Activated CD4-positive, alpha-beta T cell treated with anti-CD3 and anti-CD28 coated beads, Interleukin-2, amount 50 U/mL, for 4 hours (primary cell): ENCODE measurements at regions not wholly inside any gene's neighbourhood (a gene's known extent, or its start where the extent isn't known, plus 50 kb on each side); places are given as distances from the start of the nearest gene placed in this dataset.
A peak's percentile ranks its signal among the peaks of the same experiment; 100 is the strongest.
"Not testable (repeated sequence)": the region's sequence is repeated elsewhere in the genome, so short reads cannot be mapped to it uniquely, and the experiment has no call there.

Experiments used
- DNase-seq, 2 experiments: peaks; one replicate each; pipeline ENCODE4 v3.0.0-alpha.2; 2020

- no peak for DNase-seq
Measured at GRCh38 chr7:12007576-12007975, 175.6 kb upstream of the THSD7A start.

DNA sequence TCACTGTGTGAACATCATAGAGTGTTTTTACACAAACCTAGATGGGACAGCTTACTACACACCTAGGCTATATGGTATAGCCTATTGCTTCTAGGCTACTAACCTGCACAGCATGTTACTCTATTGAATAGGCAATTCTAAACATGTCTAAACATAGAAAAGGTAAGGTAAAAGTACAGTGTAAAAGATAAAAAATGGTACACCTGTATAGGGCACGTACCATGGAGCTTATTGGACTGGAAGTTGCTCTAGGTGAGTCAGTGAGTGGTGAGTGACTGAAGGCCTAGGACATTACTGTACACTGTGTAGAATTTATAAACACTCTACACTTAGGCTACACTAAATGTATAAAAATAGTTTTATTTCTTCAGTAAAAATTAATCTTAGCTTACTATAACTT, 182.0 kb upstream of the THSD7A start:
- DNase-seq = no peak

GRCh38 chr7:12016439-12016838, 184.4 kb upstream of the THSD7A start:
- DNase-seq = no peak

DNA sequence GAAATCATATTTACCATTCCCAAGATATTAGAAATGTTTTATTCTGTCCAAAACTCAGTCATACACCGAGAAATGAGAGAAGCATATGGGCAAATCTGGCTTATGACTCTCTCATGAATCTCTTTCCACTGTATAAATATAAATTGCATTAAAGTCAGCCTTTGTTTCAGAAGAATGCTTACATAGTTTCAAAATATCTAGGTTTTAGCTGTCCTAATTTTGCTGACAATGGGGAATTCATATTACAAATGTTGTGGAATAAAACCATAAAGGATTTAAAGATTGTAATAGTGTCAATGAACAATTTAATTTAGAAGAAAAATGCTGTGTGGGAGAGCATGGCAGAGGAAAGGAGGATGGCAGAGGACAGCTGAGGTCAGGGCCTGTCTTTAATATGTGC, 185.0 kb upstream of the THSD7A start:
- DNase-seq = no peak

- DNase-seq = not testable (repeated sequence)
Measured at GRCh38 chr7:12022011-12022410, 189.1 kb upstream of the TMEM106B start.

DNA sequence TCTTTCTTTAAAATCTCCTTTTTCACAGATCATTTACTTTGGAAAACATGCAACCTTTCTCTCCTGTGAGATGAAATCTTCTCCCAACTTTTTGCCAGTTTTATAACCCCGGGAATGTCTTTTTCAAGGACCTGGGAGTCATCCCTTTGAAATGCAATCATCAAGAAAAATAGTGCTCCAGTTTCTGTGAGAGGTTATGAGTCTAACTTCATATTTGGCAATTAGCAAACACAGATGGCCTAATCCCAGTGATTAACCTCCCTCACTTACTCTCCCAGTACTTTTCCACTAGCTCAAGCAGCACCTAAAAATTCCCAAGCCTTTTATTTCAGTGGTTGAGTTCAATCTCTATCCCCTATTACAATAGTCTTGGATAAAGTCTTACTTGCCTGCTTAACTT, 185.8 kb upstream of the TMEM106B start:
- no peak for DNase-seq

GRCh38 chr7:12028508-12028907, 182.6 kb upstream of the TMEM106B start:
- DNase-seq = no peak

DNA sequence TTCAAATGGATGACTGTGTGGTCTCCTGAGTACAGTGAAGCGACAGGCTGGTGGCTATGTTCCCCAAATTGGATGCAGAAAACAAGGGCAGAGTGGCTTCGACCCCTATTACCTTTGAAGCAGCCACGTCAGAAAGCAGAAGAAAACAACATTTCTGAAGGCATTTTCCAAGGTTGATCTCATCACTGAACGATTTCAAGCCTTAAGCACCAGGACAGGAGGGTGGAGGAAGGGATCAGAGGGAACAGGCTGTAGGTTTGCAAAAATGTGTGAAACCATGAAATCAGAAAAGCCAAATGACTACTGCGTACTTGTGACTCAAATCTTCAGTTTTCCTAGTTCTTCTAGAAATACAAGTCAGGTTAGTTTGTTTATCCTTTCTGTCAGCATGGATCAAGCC, 181.0 kb upstream of the TMEM106B start:
- DNase-seq = no peak

- DNase-seq = no peak
Measured at GRCh38 chr7:12031186-12031585, 179.9 kb upstream of the TMEM106B start.

DNA sequence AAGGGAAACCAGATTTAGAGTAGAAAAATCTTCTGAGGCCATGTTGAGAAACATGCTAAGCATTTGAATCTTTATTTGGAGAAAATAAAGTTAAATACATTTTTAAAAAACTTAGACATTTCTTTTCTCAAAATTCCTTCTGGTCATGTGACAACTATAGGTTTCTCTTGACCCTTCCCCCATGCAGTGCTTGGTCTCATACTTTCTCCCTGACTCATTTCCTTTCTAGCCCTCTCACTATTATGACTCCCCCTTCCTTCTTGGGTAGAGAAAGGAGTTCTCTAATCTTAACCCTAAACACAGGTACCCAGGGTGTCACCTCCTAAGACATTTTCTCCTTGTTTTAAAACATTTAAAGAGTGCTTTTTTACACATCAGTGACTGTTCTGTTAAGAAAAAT, 179.5 kb upstream of the TMEM106B start:
- DNase-seq = no peak

DNA sequence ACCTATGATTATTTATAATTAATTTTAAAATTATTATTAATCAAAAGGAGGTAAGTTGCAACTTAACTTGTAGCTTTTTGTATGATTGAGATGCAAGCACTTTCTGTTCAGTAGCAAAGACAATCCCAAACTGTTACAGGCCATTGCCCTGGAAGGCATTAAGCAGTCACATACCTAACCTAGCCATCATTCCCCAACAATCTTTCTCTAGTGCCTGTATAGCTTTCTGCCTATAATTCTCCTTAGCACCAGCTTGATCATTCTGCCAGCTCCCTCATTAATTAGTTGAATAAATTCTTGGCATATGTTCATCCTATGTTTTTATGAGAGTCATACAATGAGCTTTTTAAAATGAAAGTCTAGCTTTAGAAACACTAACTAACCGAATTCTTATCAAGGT, 178.9 kb upstream of the TMEM106B start:
- DNase-seq = no peak

- DNase-seq = not testable (repeated sequence)
Measured at GRCh38 chr7:12043457-12043856, 167.6 kb upstream of the TMEM106B start.

DNA sequence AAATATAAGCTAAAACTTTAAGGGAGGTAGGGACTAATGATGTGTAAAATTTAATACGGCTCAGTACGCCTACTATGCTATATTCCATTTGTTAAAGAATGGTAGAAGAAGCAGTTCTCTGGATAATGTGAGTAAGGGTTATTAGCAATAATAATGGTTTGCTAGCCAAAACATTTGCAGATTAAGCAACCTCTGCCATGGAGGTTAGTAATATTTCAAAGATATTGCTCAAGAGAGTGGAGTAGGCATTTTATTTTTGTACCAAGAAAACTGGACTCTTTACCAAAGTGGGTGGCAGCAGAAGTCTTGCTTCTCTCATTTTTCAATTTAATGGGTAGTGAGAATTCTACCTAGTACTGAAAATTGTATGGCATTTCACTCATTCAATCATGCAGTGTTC, 158.9 kb upstream of the TMEM106B start:
- DNase-seq = no peak

- no peak for DNase-seq
Measured at GRCh38 chr7:12053561-12053960, 157.5 kb upstream of the TMEM106B start.

- no peak for DNase-seq
Measured at GRCh38 chr7:12054830-12055229, 156.3 kb upstream of the TMEM106B start.

GRCh38 chr7:12056381-12056780, 154.7 kb upstream of the TMEM106B start:
- no peak for DNase-seq

GRCh38 chr7:12056977-12057376, 154.1 kb upstream of the TMEM106B start:
- DNase-seq = no peak

GRCh38 chr7:12062062-12062461, 149.0 kb upstream of the TMEM106B start:
- DNase-seq = no peak

DNA sequence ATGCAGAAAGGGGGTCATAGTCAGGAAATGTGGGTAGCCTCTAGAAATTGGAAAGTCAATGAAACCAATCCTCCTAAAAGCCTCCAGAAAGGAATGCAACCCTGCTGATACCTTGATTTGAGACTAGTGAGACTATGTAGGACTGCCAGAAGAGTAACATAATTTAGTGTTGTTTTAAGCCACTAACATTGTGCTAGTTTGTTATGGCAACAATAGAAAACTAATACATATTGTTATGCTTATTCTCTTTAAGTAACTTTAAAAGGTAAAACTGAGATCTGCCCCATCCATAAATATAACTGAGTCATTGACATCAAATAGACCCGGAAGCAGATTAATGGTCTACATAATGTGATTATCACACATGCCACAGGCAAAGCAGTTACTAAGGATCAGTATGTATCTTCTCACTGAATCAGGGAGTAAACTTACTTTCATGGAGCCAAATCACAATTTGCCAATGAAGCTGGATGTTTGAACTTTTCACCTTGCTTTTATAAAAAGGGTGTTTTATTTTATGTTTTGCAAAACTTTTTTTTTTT, 146.4 kb upstream of the TMEM106B start:
- DNase-seq = no peak

- DNase-seq = no peak
Measured at GRCh38 chr7:12066004-12066403, 145.1 kb upstream of the TMEM106B start.

DNA sequence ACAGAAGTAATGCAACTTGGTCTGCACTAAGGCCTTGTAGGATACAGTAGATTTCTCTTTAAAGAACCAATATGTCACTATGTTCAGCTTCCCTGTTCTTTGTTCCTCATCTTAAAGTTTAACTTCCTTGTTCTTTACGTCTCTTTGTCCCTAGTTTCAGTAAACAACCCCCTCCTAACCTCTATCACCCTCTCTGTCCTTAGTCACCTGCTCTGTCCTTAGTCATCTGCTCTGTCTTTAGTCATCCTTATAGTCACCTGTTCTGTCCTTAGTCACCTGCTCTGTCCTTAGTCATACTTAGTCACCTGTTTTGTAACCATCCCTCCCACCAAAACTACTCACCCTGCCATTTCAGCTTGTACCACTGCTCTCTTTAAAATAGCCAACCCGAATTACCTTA, 144.6 kb upstream of the TMEM106B start:
- DNase-seq = no peak

DNA sequence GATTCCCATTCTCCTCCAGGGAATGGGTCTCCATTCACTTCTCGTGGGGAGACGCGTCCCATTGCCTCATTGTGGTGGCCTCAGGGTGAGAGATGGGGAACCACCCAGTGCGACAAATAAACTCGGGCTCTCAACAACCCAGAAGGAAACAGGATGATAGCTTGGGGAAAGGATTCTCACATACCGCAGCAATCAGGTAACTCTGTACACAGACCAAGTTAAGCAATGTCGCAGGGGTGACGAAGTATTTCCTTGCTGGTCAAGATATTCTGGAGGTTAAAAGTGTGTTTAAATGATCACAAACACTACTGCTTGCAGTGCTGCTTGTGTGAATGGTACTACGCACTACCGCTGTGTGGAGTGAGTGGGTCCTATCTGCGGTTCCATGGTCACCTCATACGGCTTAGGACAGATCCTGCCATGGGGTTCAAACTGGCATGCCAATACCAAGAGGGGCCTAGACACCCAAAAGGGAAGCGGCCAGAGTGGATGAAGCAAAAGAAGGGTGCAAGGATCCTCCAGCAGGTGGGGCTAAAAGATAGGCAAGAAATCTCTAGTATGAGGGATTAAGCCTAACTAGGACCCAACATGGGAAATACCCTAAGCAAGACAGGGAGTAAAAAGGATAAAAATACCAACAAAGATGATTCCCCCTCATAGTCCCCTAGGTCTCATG, 143.8 kb upstream of the TMEM106B start:
- peak; percentile 54 for DNase-seq

- no peak for DNase-seq
Measured at GRCh38 chr7:12069757-12070156, 141.3 kb upstream of the TMEM106B start.

- no peak for DNase-seq
Measured at GRCh38 chr7:12074889-12075288, 136.2 kb upstream of the TMEM106B start.

GRCh38 chr7:12080006-12080405, 131.1 kb upstream of the TMEM106B start:
- no peak for DNase-seq
